ENCODE measurements at regions not wholly inside any gene's neighbourhood (a gene's known extent, or its start where the extent isn't known, plus 50 kb on each side); places are given as distances from the start of the nearest gene placed in this dataset.
"Not testable (repeated sequence)": the region's sequence is repeated elsewhere in the genome, so short reads cannot be mapped to it uniquely, and the experiment has no call there.

DNA sequence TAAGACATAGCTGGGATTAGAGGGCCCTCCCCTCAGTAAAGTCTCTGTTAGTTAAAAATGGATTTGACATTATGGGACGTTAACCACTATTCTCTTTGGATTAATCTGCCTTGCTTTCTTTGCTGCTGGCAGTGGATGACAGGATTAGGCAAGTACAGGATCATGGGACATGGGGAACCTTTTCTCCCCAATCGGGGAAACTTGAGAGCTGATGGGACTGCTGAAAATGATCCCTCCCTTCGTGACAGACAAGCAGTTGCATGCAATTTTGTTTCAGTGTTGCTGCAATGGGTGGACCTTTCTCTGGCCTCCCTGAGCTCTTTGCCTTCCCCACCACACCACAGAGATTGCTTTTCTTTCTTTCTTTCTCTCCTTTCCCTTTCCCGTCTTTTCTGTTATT, 120.2 kb upstream of the BANK1 start:
- no peak for DNase-seq (ENCODE audit: low read depth in 2 of 2)

DNA sequence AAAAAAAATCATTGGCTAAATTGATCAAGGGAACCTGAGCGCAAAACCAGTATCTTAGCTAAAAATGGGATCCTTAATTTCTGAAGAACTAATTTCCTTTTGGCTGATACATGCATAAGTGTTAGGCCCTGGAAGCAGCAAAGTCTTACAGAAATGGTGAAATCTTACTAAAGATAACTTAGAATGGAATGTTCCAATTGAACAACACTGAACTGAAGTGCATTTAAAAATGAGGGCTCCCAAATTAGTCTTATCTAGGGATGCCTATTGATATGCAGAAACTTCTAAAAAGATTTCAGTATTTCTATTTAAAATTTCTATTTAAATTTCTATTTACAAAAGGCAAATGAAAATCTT, 120.7 kb upstream of the BANK1 start:
- DNase-seq (ENCODE audit: low read depth in 2 of 2) = no peak

DNA sequence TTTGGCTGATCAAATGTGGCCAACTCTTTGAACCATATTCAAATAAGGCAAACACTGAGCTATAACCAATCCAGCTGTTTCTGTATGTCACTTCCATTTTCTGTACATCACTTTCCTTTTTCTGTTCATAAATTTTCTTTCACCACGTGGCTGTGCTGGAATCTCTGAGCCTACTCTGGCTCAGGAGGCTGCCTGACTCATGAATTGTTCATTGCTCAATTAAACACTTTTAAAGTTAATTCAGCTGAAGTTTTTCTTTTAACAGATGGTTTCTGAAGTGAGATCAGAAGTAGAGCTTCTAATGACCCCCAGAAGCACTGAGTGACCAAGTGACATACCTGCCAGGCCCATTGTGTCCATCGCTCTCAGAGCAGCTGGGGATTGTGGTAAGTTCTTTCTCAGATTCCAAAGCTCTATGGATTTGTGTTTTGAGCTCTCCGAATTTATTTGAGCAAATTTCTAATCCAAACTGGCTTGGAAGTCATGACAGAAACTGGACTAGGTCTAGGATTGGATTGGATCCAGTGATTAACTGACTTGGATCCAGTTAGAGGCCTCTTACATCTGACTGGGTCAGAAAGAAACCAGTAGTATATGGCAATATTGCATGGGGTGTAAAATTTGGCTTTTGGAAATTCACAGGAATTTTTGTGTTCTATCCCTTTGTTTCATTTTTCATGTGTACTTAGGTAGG, 121.2 kb upstream of the BANK1 start:
- DNase-seq (ENCODE audit: low read depth in 2 of 2) = no peak

DNA sequence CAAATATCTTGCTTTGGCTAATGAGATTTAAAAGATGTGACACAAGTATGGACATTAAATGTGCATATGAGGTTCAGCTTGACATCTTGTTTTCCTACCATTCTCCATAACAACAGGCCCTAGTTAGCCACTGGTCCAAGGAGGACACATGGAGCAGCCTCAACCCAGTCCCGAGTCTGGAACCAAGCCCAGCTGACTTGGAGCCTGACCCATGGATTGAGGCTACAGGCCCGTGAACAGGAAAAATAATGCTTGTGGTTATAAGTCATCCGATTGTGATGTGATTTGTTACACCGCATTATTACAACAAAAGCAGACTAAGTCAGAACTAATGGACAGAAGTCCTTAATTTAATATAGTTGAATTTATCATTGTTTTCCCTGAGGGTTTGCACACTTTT, 123.2 kb upstream of the BANK1 start:
- DNase-seq (ENCODE audit: low read depth in 2 of 2) = no peak

DNA sequence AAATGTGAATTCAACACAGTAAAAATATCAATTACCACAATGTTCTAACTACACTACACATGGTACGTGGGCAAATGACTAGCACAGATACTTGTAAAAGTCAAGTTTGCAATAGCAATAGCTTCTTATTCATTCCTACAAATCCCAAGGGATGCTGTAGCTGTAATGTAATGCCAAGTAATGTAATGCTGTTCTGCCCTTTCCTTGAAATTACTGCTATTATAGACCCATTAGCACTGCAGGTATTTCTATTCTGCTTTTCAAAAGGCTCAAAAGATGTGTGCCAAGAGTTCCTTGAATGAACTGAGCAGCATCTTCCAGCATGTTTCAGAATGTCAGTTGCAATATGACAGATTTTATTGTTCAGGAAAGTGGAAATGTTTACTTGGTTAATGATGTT, 129.9 kb upstream of the BANK1 start:
- DNase-seq (ENCODE audit: low read depth in 2 of 2) = no peak

DNA sequence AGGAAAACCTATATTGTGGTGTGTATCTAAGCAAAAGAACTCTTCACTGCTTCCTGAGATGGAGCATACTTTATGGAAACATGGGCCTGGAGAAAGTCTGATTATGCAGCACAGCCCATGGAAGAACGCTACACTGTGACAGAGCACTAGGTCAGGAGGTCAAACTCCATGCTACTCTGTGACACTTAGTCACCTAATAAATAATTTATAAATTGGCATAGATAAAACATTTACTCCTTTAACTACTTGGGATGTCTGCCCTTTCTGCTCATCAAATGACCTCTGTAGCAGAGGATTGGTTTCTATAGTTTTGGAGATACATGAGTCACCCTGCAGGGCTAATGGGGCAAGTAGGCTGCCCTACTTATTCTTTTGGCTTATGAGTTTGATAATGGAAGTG, 134.7 kb upstream of the BANK1 start:
- no peak for DNase-seq (ENCODE audit: low read depth in 2 of 2)

DNA sequence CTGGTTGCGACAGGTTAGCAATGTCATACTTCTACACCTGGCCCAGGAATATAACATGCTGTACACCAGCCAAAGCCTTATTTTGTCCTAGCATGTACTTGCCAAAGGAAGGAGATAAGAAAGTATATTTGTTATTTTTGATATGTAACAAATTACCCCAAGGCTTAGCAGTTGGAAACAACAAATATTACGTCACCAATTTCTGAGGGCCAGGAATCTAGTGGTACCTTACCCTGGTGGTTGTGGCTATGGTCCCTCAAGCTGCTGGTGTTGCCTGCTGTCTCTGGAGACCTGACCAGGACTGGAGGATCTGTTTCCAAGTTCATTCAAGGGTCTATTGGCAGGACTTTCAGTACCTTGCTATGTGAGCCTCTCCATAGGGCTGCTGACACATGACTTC, 135.5 kb upstream of the BANK1 start:
- DNase-seq (ENCODE audit: low read depth in 2 of 2) = no peak

DNA sequence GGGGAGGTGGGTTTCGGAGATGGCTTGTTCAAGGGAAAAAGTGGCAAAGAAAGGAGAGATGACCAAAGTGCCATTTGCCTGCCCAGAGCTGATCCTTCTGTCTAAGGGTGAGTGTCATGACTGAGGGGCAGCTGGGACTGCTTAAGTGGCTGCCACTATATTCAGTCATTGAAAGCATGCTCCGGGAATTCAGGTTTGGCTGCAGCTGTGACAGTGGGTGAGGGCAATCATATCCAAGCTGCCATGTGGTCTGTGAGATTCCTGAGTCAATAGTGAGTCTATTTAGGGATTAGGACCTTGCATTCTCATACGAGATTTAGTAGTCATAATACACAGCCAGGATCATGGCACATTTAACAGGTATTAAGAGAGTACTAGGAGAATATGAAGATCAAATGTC, 138.8 kb upstream of the BANK1 start:
- no peak for DNase-seq (ENCODE audit: low read depth in 2 of 2)

DNA sequence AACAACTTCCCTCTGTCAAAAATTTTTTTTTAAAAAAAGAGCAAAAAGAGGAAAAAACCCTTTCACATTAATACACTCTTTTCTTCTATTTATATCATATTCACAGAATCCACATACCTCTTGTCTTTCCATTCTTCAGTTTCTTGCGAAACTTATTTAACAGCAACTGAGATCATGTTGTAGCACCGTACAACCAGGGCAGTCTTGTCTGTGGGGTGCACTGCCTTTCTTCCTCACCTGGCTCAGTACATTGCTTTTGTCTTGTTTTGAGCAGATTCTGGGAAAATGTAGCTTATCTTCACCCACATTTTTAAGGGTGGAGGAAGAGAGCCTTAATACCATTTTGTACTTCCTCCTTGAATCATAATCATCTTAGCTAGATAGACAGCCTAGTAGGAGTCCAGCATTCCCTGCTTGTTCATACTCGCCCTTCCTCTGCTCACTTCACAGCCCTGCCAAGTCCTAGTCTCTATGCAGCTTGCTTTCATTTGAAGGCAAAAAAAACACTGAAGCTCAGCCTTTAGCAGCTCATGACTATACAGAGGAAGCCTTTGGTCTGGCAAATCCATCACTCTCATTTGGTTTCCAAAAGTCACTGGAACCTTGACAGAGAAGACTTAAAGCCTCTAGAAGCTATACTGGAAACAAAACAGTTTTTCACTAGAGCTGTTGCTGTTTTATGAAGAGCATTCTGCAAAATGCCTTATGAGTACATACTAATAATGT, 140.6 kb upstream of the BANK1 start:
- DNase-seq (ENCODE audit: low read depth in 2 of 2) = no peak

DNA sequence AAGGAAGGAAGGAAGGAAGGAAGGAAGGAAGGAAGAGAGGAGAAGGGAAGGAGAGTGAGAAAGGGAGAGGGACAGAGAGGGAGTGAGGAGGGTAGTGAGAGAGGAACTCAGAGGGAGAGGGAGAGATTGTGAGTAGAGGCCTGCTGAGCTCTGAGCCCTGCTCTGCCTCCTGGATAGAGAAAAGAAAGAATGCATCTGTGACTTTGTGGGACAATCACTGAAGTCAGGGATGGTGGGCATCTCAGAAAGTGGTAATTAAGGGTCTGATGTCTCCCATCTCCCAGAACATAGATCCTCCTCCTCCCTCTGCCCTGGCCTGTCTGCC, 142.9 kb upstream of the BANK1 start:
- DNase-seq (ENCODE audit: low read depth in 2 of 2) = no peak

DNA sequence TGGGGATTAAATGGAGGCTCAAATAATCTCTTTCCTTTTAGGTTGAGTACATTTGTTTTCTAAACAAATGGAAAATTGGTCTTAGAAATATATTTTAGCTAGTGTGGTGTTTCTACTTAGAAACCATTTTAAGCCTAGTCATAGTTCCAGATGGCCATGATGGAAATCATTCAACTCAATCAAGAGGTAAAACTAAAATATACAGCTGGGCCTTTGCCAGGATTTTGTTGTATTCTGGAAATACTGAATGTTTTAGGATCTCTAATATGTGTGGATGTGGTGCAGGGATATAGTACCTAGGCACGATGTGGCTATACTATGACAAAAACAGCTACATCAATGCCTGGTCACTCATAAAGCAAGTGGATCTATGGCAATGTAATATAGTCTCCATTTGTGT, 146.0 kb upstream of the BANK1 start:
- DNase-seq (ENCODE audit: low read depth in 2 of 2) = no peak

DNA sequence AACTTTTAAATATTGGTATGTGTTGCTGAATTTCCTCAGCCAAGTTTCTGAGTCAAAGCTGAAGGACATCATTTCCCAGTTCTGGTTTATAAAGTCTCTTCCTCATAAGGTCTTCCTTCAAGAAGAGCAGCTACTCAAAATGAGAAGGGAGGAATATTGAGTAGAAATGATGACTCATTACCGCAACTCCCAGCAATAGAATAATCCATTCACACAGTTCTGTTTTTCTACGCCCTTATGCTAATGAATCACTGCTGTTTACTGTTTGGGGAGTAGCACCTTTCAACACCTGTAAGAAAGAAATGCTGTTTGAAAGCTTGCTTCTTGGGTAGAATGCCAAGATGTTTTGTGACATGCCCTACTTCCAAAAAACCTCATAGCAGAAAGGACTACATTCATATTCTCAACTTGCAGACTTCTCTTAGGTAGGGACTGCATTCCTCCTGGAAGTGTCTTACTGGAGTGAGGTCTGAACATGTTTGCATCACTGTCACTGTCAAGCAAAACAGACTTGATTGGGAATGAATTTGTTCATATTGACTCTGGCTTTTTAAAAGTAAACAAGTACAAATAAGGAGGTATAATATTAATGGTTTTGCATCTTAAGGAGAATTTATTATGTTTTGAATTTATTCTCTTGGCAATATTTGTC, 147.2 kb upstream of the BANK1 start:
- no peak for DNase-seq (ENCODE audit: low read depth in 2 of 2)

DNA sequence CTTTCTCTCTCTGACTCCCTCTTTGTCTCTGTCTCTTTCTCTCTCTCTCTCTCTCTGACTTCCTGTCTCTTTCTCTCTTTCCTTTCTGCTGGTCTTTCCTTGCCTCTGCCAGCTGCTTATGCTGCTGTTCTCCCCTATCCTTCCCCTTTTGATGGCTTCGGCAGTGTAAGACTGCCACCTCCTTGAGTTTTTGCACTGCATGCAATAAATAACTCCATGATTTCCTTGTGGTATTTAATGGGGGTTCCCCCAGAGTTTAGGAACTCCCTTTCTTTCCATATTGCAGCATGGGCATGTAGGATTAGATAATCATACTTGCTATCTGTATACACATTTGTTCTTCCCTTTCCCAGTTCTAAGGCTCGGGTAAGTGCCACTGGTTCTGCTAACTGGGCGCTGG, 157.8 kb upstream of the BANK1 start:
- not testable (repeated sequence) for DNase-seq (ENCODE audit: low read depth in 2 of 2)

DNA sequence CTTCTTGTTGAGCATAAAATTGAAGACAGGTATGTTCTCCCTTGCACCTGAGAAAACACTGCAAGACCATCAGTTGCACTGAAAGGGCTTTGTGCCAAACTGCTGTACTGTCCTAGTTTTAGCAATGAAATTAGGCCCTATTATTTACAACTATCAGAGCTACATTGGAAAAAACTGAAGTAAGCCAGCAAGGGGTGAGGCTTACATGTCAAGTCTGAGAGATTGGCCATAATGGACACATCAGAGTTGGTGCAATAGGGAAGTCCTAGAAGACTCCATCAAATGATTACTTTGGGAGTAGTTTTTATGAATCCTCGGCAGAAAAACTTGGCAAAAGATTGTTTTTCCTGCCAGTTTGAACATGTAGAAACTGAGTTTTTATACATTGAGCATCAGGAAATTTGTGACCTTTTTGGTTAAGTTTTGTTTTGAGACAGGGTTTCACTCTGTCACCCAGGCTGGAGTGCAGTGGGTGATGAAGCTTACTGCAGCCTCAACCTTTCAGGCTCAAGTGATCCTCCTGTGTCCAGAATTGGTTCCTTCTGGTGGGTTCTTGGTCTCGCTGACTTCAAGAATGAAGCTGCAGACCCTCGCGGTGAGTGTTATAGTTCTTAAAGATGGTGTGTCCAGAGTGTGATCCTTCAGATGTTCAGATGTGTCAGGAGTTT, 160.1 kb upstream of the BANK1 start:
- no peak for DNase-seq (ENCODE audit: low read depth in 2 of 2)

DNA sequence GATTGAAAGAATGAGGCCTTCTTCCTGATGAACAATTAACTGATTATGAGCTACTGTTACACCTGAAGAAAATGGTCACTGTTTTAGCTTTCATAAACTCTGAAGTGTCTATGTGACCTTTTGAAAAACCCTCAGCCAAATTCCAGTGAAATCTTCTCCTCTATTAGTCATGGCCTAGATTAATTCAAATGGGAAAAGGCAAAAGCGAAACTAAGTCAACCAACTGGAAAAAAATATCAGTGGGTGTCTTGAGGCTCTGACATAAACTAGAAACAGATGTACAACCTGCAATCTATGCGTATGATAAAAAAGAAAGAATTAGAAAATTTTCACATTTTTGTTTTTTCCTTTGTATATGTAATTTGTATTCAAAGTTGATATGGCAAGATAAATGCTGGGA, 169.4 kb upstream of the BANK1 start:
- no peak for DNase-seq (ENCODE audit: low read depth in 2 of 2)

DNA sequence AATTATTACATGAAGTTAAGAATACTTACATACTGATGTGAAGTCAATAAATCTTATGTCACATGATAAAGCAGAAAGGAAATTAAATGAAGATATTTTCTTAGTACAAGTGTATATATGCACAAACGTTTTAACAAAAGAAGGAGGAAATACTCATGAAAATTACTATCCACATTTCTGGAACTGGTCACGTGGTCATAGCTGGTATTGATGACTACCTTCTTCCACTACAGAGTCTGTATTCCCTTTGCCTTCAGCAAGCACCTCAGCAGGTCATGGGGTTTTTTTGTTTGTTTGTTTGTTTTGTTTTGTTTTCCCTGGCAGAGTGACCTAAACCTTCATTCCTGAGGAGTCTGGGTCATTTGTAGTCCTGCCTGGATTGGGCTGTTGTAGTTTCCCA, 174.9 kb upstream of the BANK1 start:
- no peak for DNase-seq (ENCODE audit: low read depth in 2 of 2)

DNA sequence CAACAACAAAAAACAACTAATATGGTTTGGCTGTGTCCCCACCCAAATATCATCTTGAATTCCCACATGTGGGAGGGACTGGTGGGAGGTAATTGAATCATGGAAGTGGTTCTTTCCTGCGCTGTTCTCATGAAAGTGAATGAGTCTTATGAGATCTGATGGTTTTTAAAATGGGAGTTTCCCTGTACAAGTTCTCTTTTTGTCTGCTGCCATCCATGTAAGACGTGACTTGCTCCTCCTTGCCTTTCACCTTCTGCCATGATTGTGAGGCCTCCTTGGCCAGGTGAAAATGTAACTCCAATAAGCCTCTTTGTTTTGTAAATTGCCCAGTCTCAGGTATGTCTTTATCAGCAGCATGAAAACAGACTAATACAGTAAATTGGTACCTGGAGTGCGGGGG, 183.5 kb upstream of the BANK1 start:
- not testable (repeated sequence) for DNase-seq (ENCODE audit: low read depth in 2 of 2)

DNA sequence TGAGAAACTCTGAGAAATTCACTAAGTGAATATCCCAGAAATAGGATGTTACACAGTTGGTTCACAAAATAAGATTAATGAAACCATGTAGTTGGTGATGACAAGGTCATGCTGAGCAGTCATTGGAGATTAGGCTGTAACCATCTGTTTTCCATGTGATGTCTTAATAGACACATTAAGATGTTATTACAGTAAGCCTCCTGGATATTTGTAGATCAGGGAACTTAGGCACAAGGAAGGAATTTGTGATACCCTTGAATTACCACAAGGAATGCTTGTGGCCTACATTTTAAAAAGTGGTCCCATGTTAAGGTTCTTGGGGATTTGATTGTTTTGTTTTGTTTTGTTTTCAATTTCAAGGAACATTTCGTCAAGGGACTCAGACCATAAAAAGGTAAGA, 185.6 kb upstream of the BANK1 start:
- no peak for DNase-seq (ENCODE audit: low read depth in 2 of 2)

DNA sequence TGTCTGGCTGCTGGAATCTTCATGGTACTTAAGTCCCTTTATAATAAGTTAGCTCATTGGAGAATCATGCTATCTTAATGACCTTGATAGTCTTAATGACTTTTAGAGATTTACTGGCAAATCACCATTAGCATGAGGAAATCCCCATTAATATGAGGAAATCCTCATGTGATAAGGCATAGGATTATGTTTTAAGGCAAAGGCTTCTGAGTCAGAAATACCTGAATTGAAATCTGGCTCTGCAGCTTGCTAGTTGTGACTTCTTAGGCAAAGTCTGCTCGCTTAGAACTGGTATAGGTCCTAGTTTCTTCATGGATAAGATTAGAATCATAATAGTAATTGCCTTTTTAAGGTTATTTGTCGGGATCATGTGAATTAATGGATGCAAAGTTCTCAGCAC, 190.2 kb upstream of the BANK1 start:
- no peak for DNase-seq (ENCODE audit: low read depth in 2 of 2)

DNA sequence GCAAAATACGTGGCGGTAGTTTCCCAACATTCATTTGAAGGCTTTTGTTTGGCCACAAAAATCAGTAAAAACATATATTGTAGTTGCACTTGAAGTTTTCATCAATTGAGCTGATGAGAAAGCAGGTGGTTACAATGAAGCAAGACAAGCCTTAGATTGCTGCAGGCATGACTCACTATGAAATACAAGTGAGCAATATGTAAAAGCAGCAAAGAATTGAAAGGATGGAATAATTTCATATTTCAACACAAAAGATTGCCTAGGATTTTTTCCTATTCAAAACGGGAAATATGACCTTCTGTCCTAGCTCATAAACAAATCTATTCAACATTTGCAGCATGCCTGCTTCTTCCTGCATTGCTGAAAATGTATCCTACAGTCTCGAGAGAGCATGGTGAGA, 190.9 kb upstream of the BANK1 start:
- DNase-seq (ENCODE audit: low read depth in 2 of 2) = no peak

DNA sequence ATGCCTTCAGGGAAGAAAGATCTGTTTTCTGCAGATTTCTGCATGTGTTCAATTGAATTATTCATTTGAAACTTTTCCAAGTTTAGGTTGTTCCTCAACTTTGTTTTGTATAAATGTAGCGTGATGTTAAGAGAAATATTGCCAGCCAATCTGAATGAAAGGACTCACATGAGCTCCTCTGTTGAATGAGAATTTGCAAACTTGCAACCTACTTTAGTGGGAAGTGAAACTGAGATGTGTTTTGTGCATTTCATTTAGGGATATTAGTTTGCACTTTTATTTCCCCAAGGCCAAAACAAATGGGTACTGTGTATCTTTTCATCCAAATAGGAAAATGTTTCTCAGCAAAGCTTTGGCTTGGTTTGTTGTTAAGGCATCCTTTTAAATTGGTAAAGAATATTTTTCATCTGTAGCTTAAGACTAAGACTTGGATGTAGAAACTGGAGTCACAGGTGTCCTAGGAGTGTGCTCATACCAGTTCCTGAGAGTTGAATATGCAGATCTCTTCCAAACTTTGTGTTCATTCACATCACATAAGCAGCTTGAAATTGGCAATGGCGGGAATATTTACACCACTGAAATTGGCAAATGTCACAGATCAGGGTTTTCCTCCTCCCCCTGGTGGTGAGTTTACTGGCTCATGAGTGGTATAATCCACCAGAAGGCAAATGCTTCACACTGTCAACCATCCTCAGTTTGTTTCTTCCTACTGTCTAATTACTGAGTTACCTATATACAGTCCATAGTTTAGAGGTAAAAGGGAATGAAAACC, 193.6 kb upstream of the BANK1 start:
- DNase-seq (ENCODE audit: low read depth in 2 of 2) = peak in 1 of 2 donors; percentile 8

DNA sequence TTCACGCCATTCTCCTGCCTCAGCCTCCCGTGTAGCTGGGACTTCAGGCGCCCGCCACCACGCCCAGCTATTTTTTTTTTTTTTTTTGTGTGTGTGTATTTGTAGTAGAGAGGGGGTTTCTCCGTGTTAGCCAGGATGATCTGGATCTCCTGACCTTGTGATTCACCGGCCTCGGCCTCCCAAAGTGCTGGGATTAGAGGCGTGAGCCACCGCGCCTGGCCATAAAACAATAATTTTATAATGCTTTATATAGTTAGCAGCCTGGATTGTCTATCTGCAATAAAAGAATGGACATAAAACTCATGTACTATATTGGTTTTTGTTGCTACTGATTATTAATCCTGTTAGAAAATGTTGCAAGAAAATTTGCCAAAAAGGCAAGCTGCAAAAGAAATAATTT, 195.9 kb upstream of the BANK1 start:
- no peak for DNase-seq (ENCODE audit: low read depth in 2 of 2)

All from dermis microvascular lymphatic vessel endothelial cell (primary cell).